ENCODE measurements at regions not wholly inside any gene's neighbourhood (a gene's known extent, or its start where the extent isn't known, plus 50 kb on each side); places are given as distances from the start of the nearest gene placed in this dataset.

- TF ChIP-seq CREB1 (CRISPR knock-in tag; IDR thresholded peaks at IDR 0.05; ENCODE audit: low read depth) = no peak
- TF ChIP-seq CTCF (conservative IDR thresholded peaks at IDR 0.05; ENCODE audit: low read depth in 2 of 2) = no peak
- no peak for TF ChIP-seq NANOG (IDR thresholded peaks at IDR 0.05; ENCODE audit: borderline replicate concordance)
- TF ChIP-seq EZH2 (IDR thresholded peaks at IDR 0.05; ENCODE audit: low read depth, unreplicated experiment) = no peak
- no peak for TF ChIP-seq POLR2AphosphoS5 (IDR thresholded peaks at IDR 0.05; ENCODE audit: low read depth)
Measured at GRCh38 chr4:11548597-11549082, 119.9 kb upstream of the HS3ST1 start.
